ENCODE measurements at regions not wholly inside any gene's neighbourhood (a gene's known extent, or its start where the extent isn't known, plus 50 kb on each side); places are given as distances from the start of the nearest gene placed in this dataset.

DNA sequence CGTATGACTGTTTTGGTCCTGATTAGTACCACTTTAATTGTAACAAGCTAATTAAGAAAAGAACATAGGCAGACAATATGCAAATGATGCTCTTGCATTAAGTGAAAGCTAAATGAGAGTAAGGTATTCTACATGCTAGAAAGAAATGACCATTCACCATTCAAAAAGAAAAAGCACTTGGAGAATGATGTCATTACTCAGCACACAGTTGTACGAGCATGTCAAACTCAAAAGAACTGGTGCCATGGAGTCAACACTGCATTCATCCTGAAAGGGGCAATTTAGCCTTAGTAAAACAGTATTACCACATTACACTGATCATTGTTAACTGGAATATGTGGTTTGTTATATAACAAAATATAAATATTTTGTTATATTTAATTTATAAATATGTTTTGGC, 136.2 kb upstream of the CTTNBP2 start:
- no peak overlapping the region for H3K27ac ChIP-seq
- DNase-seq (ENCODE audit: low spot score), result no peak
- TF ChIP-seq, protein P1, sequence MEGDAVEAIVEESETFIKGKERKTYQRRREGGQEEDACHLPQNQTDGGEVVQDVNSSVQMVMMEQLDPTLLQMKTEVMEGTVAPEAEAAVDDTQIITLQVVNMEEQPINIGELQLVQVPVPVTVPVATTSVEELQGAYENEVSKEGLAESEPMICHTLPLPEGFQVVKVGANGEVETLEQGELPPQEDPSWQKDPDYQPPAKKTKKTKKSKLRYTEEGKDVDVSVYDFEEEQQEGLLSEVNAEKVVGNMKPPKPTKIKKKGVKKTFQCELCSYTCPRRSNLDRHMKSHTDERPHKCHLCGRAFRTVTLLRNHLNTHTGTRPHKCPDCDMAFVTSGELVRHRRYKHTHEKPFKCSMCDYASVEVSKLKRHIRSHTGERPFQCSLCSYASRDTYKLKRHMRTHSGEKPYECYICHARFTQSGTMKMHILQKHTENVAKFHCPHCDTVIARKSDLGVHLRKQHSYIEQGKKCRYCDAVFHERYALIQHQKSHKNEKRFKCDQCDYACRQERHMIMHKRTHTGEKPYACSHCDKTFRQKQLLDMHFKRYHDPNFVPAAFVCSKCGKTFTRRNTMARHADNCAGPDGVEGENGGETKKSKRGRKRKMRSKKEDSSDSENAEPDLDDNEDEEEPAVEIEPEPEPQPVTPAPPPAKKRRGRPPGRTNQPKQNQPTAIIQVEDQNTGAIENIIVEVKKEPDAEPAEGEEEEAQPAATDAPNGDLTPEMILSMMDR (conservative IDR thresholded peaks at IDR 0.05; ENCODE audit: low read depth), result no peak
- ChIA-PET CTCF (no interaction called here), POLR2A (ENCODE audit: low non-redundant PET) (no interaction called here)

DNA sequence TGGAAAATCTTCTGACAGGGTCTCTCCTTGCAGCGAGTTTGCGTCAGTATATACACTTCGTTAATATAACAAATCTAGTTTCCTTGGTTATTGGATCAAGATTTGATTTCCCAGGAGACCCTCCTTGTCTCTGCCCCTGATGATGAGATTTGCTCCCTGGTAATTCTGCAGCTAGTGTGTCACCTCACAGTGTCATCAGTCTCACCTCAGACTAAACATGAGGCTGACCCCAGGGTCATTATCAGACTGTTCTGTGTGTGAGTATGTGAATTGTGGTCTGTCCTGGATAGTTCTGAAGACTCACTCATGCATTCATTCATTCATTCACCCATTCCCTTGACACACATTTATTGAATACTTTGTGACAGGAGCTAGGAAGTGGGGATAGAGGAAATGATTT, 138.4 kb upstream of the CTTNBP2 start:
- TF ChIP-seq, protein P1 (conservative IDR thresholded peaks at IDR 0.05; ENCODE audit: low read depth), result no peak
- H3K27ac ChIP-seq, result no peak overlapping the region
- POLR2A ChIA-PET (ENCODE audit: low non-redundant PET), result no interaction called here
- CTCF ChIA-PET, result no interaction called here
- no peak for DNase-seq (ENCODE audit: low spot score)

DNA sequence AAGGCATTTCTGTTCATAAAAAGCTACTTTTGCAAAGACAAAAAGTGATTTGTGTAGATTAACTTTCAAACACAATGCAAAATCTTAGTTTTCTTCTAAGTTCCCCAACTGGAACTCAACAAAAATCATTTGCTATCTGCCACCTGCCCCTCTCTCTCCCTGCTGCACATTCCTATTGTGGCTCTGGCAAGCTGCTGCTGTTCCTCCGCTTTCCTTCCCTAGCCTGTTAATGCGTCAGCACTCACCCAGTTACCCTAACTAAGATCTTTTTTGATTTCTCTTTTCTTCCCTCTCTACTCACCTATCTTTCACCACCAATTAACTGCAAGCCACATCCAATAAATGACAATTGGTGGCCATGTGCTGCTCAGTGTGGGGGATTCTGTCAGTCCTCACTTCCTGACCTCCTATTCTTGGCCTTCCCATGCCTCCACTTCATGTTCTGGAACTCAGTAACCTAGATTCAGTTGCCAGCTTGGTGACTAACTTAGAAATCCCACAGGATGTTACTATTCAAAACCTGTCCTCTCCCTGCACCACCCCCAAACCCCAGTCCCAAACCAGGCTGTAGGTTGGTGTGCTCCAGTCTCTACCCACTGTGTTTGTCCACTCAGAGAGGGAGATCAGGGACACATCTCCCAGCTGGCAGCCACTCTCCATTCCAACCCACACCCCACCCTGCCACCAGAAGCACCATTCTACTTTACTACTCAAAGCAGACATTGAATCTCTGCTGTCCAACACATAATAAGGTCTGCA, 140.2 kb upstream of the CTTNBP2 start:
- TF ChIP-seq, protein P1 (conservative IDR thresholded peaks at IDR 0.05; ENCODE audit: low read depth), result no peak
- ChIA-PET POLR2A (ENCODE audit: low non-redundant PET) (no interaction called here), CTCF (interaction anchor here (0.6 to 0.7 kb wide), 2 partner anchors 28 to 189 kb away, joined by 3 to 5 read pairs; no protein-coding TSS in a partner anchor)
- no peak overlapping the region for H3K27ac ChIP-seq
- DNase-seq (ENCODE audit: low spot score), result no peak

DNA sequence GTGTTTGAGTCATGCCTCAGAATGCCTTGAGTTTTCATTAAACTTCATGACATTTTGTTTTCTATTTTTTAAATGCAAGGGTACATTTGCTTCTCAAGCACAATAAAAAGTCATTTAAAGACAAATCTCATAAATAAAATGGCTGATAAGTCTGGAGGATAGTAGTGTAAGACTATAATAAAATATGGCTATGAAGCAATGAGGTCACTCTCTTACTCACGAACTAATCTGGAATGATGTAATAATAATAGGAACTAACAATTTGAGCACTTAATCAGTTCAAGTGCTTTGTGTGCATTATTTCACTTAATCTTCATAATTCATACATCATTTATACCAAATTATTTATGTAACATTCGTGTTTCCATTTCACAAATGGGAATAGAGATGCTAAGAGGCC, 149.3 kb upstream of the CTTNBP2 start:
- ChIA-PET CTCF (no interaction called here), POLR2A (ENCODE audit: low non-redundant PET) (no interaction called here)
- H3K27ac ChIP-seq, result no peak overlapping the region
- no peak for DNase-seq (ENCODE audit: low spot score)
- TF ChIP-seq, protein P1 (conservative IDR thresholded peaks at IDR 0.05; ENCODE audit: low read depth), result no peak

DNA sequence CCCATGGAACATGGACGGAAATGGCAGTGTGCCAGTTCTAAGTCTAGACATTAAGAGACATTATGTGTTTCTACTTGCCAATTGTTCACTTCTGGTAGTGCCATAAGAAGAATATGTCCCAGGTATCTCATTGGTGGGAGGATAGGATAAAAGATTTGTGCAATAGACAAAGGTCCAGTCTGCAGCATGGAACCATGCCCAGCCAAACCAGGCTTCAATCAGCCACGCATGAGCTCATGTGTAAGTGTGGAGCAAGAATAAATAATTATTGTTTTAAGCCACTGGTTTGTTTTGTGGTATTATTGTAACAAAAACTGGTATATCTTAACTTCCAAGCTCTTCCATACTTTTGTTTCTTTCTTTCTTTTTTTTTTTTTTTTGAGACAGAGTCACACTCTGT, 153.6 kb upstream of the CTTNBP2 start:
- H3K27ac ChIP-seq, result no peak overlapping the region
- POLR2A ChIA-PET (ENCODE audit: low non-redundant PET), result no interaction called here
- DNase-seq (ENCODE audit: low spot score), result no peak
- CTCF ChIA-PET, result no interaction called here
- TF ChIP-seq, protein P1 (conservative IDR thresholded peaks at IDR 0.05; ENCODE audit: low read depth), result no peak

DNA sequence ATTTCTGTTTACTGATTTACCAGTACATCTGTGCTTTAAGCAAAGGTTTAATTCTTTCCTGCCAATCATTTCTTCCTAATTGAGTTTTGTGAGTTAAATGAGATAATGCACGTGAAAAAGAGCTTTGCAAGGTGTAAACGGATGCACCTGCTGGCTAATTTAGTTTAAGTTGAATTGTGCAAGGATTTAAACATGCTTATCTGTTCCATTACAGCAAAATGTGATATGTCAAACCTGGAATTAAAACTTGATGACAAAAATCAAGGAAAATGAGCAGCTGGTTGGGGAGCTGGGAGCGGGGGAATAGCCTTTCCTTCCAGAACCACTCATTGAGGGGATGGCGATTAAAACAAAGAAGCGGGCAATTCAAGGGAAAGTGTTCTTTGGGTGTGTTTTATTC, 155.0 kb upstream of the CTTNBP2 start:
- POLR2A ChIA-PET (ENCODE audit: low non-redundant PET), result no interaction called here
- TF ChIP-seq, protein P1 (conservative IDR thresholded peaks at IDR 0.05; ENCODE audit: low read depth), result no peak
- no peak overlapping the region for H3K27ac ChIP-seq
- DNase-seq (ENCODE audit: low spot score), result no peak
- CTCF ChIA-PET, result interaction anchor here (0.7 kb wide), 1 partner anchor 48 kb away, joined by 3 read pairs; no protein-coding TSS in a partner anchor
